ENCODE measurements at regions not wholly inside any gene's neighbourhood (a gene's known extent, or its start where the extent isn't known, plus 50 kb on each side); places are given as distances from the start of the nearest gene placed in this dataset.

DNA sequence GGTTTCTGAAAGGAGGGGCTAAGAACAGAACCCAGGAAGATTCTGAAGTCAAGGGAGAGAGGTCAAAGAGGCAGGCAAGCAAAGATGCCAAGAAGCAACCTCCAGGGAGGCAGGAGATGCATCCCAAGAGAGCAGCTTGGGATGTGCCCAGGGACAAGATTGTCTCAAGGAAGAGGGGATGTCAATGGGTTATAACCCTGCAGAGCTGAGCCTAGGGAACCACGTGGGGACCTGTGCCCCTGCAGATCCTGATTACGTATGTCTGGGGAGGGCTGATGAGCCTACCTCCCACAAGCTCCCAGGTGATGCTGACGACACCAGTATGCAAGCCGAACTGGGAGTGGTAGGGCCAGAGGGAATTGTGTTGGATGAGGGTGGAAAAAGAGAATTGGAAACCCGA, 70.9 kb upstream of the IRS2 start:
- no peak for DNase-seq (ENCODE audit: low read depth)

DNA sequence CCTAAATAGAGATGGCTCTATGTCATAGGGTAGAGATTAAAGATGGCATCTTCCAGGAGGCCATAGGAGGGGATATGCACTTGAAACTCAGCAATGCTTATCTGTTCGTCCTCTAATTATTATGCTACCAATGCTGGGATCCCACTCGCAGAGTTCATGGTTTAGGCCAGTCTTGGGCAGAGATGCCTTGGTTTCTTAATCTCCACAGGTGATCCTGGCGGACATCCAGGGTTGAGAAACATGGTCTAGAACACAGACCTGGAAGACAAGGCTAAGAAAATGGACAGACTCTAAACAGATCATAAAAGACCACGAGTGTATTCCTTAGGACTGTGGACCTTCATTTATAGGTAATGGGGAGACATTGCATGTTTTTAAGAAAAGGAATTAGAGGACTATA, 70.0 kb upstream of the IRS2 start:
- no peak for DNase-seq (ENCODE audit: low read depth)

DNA sequence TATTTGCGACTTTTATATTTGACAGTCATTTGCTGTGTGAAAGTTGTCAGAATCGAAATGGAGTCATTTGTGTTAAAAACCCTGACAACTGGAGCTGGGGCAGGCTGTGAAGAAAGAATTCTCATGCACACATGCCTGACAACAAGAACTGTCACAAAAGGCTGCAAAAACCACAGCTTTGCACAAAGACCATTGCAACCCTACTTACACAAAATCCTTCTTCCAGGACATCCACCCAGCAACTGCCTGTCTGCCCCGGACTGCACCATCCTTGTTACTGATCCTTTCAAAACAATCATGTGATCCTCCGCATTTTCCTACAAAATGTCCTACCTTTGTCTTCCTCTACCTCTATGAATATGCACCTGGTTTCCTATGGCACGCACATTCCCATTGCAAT, 66.8 kb upstream of the IRS2 start:
- no peak for DNase-seq (ENCODE audit: low read depth)

DNA sequence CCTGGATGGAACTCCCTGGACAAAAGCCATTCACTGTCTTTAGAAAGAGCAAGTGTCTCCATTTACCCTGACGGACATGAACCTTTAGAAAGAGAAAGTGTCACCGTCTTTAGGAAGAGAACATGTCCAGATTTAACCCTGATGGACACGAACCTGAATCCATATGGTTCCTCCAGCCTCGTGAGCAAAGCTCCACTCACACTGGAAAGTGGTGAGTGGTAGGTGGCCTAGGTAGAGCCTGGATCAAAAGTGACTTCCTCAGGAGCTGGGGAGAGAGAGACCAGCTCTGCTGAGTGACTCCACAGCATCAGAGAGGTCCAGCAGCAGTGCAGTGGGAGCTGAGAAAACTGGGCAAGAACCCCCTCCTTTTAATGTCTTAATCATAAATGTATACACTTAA, 59.8 kb upstream of the IRS2 start:
- no peak for DNase-seq (ENCODE audit: low read depth)

DNA sequence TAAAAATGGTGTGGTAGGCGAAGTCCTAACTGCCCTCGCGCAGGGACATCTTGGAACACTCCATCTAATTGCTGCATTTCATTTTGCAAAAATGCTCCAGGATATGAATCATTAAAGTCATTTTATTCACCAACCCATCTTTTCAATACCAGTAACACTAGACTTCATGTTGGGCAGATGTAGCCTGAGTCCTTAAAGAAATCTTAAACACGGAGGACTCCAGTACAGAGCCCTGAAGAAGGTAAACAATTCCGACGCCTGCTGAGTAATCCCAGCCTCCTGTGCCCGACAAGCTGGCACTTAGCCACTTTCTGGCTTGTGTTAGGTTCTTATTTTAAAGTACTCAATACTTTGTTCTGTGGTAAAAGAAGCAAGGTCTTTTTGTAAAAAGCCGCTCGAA, 58.0 kb upstream of the IRS2 start:
- no peak for DNase-seq (ENCODE audit: low read depth)

DNA sequence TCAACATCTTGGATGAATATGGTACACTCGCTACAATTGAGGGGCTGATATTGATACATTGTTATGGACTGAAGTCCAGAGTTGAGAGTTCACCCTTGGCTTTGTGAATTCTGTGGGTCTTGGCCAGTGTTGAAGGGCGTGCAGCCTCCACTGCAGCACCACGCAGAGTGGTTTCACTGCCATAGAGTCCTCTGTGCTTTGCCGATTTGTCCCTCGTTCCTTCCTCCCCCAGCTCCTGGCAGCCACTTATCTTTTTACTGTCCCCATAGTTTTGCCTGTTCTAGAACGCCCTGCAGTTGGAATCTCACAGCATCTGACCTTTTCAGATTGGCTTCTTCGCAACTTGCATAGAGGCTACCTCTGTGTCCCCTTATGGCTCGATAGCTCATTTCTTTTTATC, 57.3 kb upstream of the IRS2 start:
- no peak for DNase-seq (ENCODE audit: low read depth)

DNA sequence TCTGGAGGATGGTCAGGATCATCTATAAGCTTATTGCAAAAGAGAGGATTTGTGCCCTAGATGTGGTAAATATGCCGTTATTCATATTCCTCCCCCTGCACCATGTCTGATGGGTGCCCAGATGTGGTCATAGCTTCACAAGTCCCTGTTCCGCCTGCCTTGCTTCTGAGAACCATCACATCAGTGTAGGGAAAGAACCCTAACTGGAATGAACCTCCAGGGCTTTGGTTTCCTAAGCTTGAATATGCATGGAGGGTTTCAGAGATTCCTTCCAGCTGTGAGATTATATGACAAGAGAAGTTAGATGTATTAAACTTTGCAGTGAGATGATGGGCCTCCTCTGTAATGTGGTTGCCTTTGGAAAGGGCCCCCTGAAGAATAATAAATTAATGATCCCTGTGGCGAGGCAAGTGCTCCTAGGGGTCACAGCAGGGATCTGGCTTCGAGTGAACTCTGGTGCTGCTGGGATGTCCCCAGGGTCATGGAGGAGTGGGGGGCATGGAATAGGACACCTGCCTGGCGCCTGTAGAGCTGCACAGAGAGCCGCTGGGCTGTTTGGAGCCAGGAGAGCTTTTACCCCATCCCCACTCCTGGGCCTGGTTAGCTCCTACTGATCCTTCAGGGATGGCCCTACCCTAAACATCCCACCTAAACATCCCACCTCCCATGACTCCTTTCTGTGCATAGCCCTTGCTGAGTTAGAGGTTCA, 56.0 kb upstream of the IRS2 start:
- no peak for DNase-seq (ENCODE audit: low read depth)

DNA sequence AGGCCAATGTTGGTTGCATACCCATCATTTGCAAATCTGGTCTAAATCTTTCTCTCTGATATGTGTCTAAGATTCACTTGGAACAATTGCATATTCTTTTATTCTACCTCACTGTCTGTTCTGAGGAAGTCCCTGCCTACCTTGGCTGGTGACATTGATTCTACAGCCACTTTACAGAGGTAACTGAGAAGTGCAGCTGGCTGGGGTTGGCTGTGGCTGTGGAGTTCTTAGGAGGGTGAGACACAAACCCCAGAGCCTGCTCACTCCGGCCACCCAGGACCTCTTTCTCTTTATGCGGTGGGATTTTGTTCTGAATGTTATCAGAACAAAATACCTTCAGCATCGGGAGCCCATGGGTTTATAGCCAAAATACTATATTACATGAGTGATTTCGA, 54.5 kb upstream of the IRS2 start:
- DNase-seq (ENCODE audit: low read depth) = no peak

DNA sequence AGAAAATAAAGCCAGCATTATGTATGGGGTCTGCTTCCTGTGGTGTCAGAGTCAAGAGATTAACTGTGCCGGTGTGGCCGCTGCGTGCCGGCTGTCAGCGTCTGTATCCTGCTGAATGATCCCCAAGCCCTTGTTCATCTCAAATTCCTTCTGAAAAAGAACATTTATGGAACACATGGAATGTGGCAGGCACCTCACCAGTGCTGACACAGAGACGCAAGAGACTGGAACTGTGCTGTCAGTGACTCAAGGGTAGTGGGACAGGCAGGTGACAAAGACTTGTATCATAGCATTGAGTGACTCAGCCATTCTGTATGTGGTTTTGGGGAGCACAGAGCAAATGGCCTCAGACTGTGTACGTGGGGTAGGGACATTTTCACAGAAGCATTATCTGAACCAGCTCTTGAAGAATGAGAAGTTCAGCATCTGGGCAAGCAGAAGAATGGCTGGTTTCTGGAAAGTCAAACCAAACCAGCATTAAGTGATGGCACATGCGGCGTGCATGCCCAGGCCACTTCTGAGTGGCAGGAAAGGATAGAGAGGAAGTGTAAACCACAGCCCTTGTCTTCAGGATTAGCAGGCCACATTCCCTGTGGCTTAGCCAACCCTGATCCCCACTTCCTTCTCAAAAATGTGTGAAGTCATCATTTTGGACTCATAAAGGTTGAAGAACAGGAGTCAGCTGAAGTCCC, 54.0 kb upstream of the IRS2 start:
- DNase-seq (ENCODE audit: low read depth) = no peak

DNA sequence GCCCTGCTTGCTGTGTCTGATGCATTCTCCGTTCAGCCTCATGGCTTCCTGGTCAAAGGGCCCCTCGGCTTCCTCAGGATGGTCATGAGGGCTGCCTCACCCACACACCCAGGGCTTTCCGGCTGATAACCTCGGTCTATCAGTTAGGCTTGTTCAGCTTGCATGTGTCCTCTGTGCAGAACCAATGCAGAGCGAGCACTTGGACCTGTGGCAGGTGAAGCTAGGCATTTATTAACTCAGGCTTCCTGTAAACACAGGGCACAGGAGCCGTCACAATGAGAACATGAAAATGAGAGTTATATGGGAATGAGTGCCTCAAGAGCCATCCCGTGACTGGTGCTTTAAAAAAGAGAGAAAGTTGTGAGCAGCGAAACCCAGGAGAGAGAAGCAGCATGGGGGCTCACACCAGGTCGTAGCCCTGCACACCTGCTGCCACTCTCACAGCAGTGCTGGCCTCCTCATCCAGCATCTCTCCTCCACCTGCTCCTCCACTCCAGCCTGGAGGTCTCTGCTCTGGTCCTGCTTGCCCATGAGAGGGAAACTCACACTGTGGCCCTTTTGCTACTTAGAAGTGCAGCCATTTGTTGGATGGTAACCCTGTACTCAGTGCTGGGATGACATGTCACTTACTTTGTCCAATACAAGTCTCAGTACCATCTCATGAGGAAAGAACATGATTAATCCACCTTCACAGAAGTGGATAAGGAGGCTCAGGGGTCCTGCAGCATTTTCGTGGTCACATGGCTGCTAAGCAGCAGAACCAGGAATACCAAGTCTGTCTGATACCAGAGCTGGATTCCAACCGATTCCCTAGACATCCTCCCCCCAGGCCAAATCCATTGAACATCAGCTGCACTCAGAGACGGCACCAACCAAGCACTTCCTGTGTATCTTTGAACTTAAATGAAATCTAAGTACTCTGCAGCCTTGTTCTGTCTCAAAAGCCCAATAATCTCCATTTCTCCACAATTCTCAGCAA, 50.5 kb upstream of the IRS2 start:
- DNase-seq (ENCODE audit: low read depth) = no peak

All from stromal cell of bone marrow (primary cell).